GM12864 (cell line): ENCODE measurements at regions not wholly inside any gene's neighbourhood (a gene's known extent, or its start where the extent isn't known, plus 50 kb on each side); places are given as distances from the start of the nearest gene placed in this dataset.

Experiments
- DNase-seq: peaks from one replicate; pipeline ENCODE4 v3.0.0-alpha.2; 2011; ENCODE audit warnings: low read depth
- H3K4me3 ChIP-seq: 2 replicates; pipeline ENCODE4 v1.5.1; 2011; ENCODE audit warnings: mild to moderate bottlenecking, low read depth, low read length, control low read depth
- TF ChIP-seq, protein P1 (sequence below): IDR thresholded peaks from 2 replicates; pipeline ENCODE4 v1.5.1; 2011; ENCODE audit warnings: low read depth, mild to moderate bottlenecking, moderate library complexity, low read length, control low read depth, inconsistent platforms; ENCODE audit errors: missing control alignments

DNA sequence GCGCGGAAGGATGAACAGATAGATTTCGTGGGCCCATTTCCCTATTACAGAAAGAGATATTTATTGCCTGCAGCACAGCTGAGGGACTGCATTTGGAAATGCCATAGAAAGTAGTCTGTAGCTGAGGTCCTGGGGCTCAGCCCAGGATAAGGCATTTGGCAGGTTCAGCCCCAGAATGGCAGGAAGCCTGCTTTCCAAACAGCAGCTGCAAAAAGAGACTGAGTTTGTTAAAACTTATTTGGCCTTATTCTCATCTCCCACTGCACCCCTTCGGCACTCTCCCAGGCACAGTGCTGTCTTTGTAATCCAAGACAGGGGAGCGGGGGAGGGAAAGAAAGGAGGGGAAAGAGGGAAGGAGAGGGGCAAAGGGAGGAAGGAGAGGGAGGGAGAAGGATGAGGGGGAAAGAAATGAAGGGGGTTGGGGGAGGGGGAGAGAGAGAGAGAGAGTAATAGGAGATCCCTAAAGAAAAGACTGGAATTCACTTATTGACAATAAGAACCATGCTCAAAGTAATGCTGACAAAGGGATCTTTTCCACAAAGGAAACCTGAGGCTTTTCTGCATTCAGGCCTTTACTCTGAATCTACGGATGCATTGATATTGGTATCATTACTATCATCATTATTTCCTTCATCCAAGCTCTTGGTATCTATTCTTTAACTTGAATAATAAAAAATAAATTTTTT lies 94.0 kb upstream of the LRRN1 start:
- H3K4me3 ChIP-seq: no peak overlapping the region
- no peak for DNase-seq
- TF ChIP-seq, protein P1, sequence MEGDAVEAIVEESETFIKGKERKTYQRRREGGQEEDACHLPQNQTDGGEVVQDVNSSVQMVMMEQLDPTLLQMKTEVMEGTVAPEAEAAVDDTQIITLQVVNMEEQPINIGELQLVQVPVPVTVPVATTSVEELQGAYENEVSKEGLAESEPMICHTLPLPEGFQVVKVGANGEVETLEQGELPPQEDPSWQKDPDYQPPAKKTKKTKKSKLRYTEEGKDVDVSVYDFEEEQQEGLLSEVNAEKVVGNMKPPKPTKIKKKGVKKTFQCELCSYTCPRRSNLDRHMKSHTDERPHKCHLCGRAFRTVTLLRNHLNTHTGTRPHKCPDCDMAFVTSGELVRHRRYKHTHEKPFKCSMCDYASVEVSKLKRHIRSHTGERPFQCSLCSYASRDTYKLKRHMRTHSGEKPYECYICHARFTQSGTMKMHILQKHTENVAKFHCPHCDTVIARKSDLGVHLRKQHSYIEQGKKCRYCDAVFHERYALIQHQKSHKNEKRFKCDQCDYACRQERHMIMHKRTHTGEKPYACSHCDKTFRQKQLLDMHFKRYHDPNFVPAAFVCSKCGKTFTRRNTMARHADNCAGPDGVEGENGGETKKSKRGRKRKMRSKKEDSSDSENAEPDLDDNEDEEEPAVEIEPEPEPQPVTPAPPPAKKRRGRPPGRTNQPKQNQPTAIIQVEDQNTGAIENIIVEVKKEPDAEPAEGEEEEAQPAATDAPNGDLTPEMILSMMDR: no peak

DNA sequence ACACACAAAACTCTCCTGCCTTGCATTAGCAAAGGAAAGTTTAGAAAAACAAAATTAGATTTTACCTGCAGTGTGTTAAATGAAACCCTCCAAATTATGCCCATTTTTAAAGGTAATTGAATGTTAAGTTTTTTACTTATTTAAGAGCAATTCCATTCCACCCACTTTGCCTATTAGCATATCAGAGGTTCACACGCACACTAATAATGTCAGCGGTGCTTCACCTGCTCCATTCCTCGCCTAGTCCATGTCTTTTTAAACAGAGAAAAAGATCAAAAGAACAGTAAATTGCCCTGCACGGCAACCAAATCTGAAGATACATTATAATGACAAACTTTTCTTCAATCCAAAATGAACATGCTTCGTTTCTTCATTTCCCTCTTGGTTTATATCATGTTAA lies 97.3 kb upstream of the LRRN1 start:
- DNase-seq: no peak
- TF ChIP-seq, protein P1: no peak
- no peak overlapping the region for H3K4me3 ChIP-seq

DNA sequence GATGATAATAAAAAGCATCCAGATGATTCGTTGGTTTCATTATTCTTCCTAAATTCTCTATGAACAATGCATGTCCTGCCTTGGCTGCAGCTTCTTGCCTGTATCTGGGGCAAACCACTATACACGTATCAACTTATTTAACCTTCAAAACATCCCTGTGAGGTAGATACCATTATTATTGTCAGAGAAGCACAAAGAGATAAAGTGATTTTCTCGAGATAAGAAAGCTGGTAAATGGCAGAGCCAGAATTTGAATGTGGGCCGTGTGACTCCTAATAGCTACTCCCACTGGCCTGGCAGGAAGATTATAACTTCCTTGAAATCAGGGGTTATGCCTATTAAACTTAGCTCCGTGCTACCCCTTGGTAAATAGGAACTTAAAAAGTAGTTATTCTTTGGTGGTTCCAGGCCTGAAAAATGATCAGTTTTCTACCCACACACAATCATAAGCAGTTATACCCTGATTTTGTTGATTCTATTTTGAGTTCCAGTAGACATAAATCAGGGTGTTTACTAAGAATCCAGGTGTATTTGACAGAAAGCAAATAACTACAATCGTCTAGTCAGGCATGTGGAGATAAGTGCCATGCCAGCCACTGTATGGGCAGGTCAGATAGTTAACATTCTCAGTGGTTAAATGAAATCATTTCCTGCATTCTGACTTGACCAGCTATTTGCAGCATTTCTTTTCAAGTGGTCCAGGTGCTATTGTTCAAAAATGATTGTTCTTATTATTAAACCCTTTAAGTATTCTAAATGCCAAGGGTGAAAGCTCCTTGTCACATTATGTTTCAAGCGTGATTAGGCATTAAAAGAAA lies 99.2 kb upstream of the LRRN1 start:
- TF ChIP-seq, protein P1: no peak
- no peak for DNase-seq
- no peak overlapping the region for H3K4me3 ChIP-seq

DNA sequence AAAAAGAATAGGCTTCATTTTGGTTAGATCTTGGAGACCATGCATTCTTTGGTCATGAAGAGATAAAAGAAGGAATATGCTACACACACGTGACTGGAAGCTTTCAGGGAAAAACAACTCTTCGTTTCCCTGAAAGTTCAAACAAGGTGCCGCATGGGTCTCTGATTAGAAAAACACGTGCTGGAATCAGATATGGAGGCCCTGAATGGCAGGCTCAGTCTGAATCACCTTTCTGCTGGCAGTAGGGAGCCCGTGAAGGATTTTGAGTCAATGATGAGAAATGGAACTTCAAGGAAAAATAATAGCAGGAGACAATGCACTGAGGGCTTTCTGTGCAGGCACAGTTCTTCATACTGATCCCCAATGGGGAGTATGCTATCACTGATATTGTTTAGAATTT lies 99.8 kb upstream of the LRRN1 start:
- H3K4me3 ChIP-seq: no peak overlapping the region
- no peak for DNase-seq
- TF ChIP-seq, protein P1: no peak

DNA sequence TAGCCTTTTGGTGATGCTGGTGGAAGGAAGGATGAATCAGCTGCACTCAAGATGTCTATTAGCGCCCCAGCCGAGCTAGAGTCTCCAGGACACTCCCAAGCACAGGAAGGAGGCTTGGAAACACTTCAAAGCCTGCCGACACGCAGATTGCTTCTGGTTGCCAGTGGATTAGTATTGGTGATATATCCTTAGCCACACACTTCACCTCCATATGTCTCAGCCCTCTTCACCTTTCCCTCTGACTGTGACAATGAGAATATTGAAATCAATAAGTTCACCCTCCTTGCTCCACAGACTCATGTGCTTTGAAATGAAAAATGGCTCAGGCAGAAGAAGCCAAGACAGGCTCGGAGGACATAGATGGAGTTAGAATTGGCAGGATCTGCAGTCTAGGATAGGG lies 102.9 kb upstream of the LRRN1 start:
- no peak overlapping the region for H3K4me3 ChIP-seq
- TF ChIP-seq, protein P1: no peak
- DNase-seq: no peak

DNA sequence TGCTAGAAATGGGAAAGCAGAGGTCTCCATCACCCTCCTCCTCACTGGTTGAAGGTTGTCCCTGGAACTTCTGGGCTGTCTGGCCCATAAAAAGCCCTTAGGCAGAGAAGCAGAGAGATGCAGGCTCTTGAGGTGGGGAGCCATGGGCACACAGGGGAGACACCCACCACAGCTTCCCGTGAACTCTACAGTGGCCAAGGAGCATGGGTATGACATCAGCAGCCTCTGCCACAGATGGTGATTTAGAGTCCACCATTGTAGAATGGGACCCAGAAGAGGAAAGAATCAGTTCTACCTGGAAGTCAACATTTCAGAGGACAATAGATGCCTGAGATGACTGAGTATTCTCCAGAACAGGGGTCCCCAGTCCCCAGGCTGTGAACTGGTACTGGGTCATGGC lies 105.6 kb upstream of the LRRN1 start:
- H3K4me3 ChIP-seq: no peak overlapping the region
- TF ChIP-seq, protein P1: no peak
- DNase-seq: no peak
